Right lobe of liver (tissue), 4 donors: ENCODE measurements at regions not wholly inside any gene's neighbourhood (a gene's known extent, or its start where the extent isn't known, plus 50 kb on each side); places are given as distances from the start of the nearest gene placed in this dataset.

Experiments
- CTCF ChIP-seq, 4 donors: fragments of 200-600 bp in 3 of 4; fragments of 450-650 bp in 1 of 4; IDR thresholded peaks; one replicate each; pipeline versions ENCODE4 v1.5.1 to v1.8.0; 2016 to 2022; ENCODE audit warnings: antibody characterized with exemption in 4 of 4, mild to moderate bottlenecking in 2 of 4
- POLR2A ChIP-seq: fragments of 450-650 bp; IDR thresholded peaks from one replicate; pipeline ENCODE4 v1.6.1; 2017; ENCODE audit warnings: antibody characterized with exemption, mild to moderate bottlenecking
- donor health status: DM: no; HTN: no; CAD: no.
- donor health status: DM: no; HTN: no; CAD: no.
- donor health status: DM: no; HTN: yes; CAD: no.

- TF ChIP-seq POLR2A: no peak
- TF ChIP-seq CTCF (IDR thresholded peaks at IDR 0.05): no peak
Observed at GRCh38 chr13:112263152-112263551, 113.0 kb upstream of the SPACA7 start.
